Stimulated activated memory B cell treated with anti-CD40 and anti-IgM and Interleukin-4, amounts not matched to agents 10 μg/mL and 1 μg/mL and 100 μg/mL, for 72 hours (primary cell): ENCODE measurements at regions not wholly inside any gene's neighbourhood (a gene's known extent, or its start where the extent isn't known, plus 50 kb on each side); places are given as distances from the start of the nearest gene placed in this dataset.

ENCODE experiments used
- ATAC-seq: fragments of 150-1000 bp; cut with Tn5 transposase; 2 replicates; pipeline ENCODE4 v1.10.0; 2021
- H3K27ac Mint-ChIP-seq: one replicate; pipeline ENCODE4 v1.8.0; 2022; ENCODE audit warnings: mild to moderate bottlenecking, mixed read lengths
- H3K27me3 Mint-ChIP-seq: one replicate; pipeline ENCODE4 v1.8.0; 2022; ENCODE audit warnings: mixed read lengths
- H3K36me3 Mint-ChIP-seq: one replicate; pipeline ENCODE4 v1.8.0; 2022; ENCODE audit warnings: mixed read lengths
- H3K4me1 Mint-ChIP-seq: one replicate; pipeline ENCODE4 v1.8.0; 2022; ENCODE audit warnings: mixed read lengths
- H3K4me3 Mint-ChIP-seq: one replicate; pipeline ENCODE4 v1.8.0; 2022; ENCODE audit warnings: mild to moderate bottlenecking, moderate library complexity, mixed read lengths
- H3K9me3 Mint-ChIP-seq: one replicate; pipeline ENCODE4 v1.8.0; 2022; ENCODE audit warnings: mixed read lengths

GRCh38 chr4:63558709-63559108, 850.5 kb downstream of the TECRL start:
- no peak overlapping the region for H3K27ac Mint-ChIP-seq
- H3K27me3 Mint-ChIP-seq = no peaks in the 10 kb centered on the region
- H3K9me3 Mint-ChIP-seq = peaks cover 9% of the 10 kb centered on the region
- H3K36me3 Mint-ChIP-seq = no peaks in the 10 kb centered on the region
- H3K4me1 Mint-ChIP-seq = no peaks in the 10 kb centered on the region
- ATAC-seq = no peak
- H3K4me3 Mint-ChIP-seq = no peak overlapping the region

GRCh38 chr4:63556332-63556731, 852.9 kb downstream of the TECRL start:
- Mint-ChIP-seq H3K4me1 (no peaks in the 10 kb centered on the region), H3K4me3 (no peak overlapping the region), H3K27ac (no peak overlapping the region), H3K36me3 (no peaks in the 10 kb centered on the region), H3K9me3 (peaks cover 9% of the 10 kb centered on the region), H3K27me3 (no peaks in the 10 kb centered on the region)
- ATAC-seq = no peak

- H3K4me3 Mint-ChIP-seq = no peak overlapping the region
- no peak overlapping the region for H3K27ac Mint-ChIP-seq
- H3K36me3 Mint-ChIP-seq = no peaks in the 10 kb centered on the region
- no peak for ATAC-seq
- no peaks in the 10 kb centered on the region for H3K4me1 Mint-ChIP-seq
- peaks cover 6% of the 10 kb centered on the region for H3K9me3 Mint-ChIP-seq
- H3K27me3 Mint-ChIP-seq = no peaks in the 10 kb centered on the region
These were observed 856.1 kb downstream of the TECRL start for GRCh38 chr4:63553123-63553522.

- Mint-ChIP-seq H3K9me3 (peaks cover 6% of the 10 kb centered on the region), H3K36me3 (no peaks in the 10 kb centered on the region), H3K27me3 (no peaks in the 10 kb centered on the region), H3K4me1 (no peaks in the 10 kb centered on the region), H3K4me3 (no peak overlapping the region), H3K27ac (no peak overlapping the region)
- no peak for ATAC-seq
These were observed 867.4 kb downstream of the TECRL start for GRCh38 chr4:63541828-63542227.

GRCh38 chr4:63529581-63530337, 879.5 kb downstream of the TECRL start:
- H3K4me3 Mint-ChIP-seq = no peak overlapping the region
- no peaks in the 10 kb centered on the region for H3K36me3 Mint-ChIP-seq
- no peaks in the 10 kb centered on the region for H3K4me1 Mint-ChIP-seq

GRCh38 chr4:63528256-63528991, 880.8 kb downstream of the TECRL start:
- Mint-ChIP-seq H3K27ac (no peak overlapping the region), H3K27me3 (no peaks in the 10 kb centered on the region), H3K4me1 (no peaks in the 10 kb centered on the region), H3K9me3 (no peaks in the 10 kb centered on the region), H3K4me3 (no peak overlapping the region), H3K36me3 (no peaks in the 10 kb centered on the region)
- ATAC-seq = no peak

More at GRCh38 chr4:63529581-63530337, 879.5 kb downstream of the TECRL start:
- no peak overlapping the region for H3K27ac Mint-ChIP-seq
- ATAC-seq = no peak
- no peaks in the 10 kb centered on the region for H3K27me3 Mint-ChIP-seq
- no peaks in the 10 kb centered on the region for H3K9me3 Mint-ChIP-seq

- H3K9me3 Mint-ChIP-seq = peaks cover 4% of the 10 kb centered on the region
- no peaks in the 10 kb centered on the region for H3K36me3 Mint-ChIP-seq
These were observed 883.0 kb downstream of the TECRL start for GRCh38 chr4:63526251-63526650.

GRCh38 chr4:63524764-63525163, 884.5 kb downstream of the TECRL start:
- Mint-ChIP-seq H3K27ac (no peak overlapping the region), H3K9me3 (peaks cover 7% of the 10 kb centered on the region)
- no peak for ATAC-seq

More at GRCh38 chr4:63526251-63526650, 883.0 kb downstream of the TECRL start:
- no peaks in the 10 kb centered on the region for H3K27me3 Mint-ChIP-seq
- no peaks in the 10 kb centered on the region for H3K4me1 Mint-ChIP-seq
- ATAC-seq = no peak
- no peak overlapping the region for H3K27ac Mint-ChIP-seq
- no peak overlapping the region for H3K4me3 Mint-ChIP-seq

GRCh38 chr4:63505714-63506460, 903.4 kb downstream of the TECRL start:
- no peaks in the 10 kb centered on the region for H3K36me3 Mint-ChIP-seq

More at GRCh38 chr4:63524764-63525163, 884.5 kb downstream of the TECRL start:
- Mint-ChIP-seq H3K36me3 (no peaks in the 10 kb centered on the region), H3K27me3 (no peaks in the 10 kb centered on the region), H3K4me3 (no peak overlapping the region), H3K4me1 (no peaks in the 10 kb centered on the region)

GRCh38 chr4:63493265-63493664, 916.0 kb downstream of the TECRL start:
- Mint-ChIP-seq H3K36me3 (no peaks in the 10 kb centered on the region), H3K9me3 (peaks cover 3% of the 10 kb centered on the region), H3K27ac (no peak overlapping the region), H3K4me3 (no peak overlapping the region), H3K4me1 (no peaks in the 10 kb centered on the region), H3K27me3 (no peaks in the 10 kb centered on the region)
- ATAC-seq = no peak

More at GRCh38 chr4:63505714-63506460, 903.4 kb downstream of the TECRL start:
- H3K27me3 Mint-ChIP-seq = no peaks in the 10 kb centered on the region
- H3K4me1 Mint-ChIP-seq = no peaks in the 10 kb centered on the region
- no peak for ATAC-seq
- H3K4me3 Mint-ChIP-seq = no peak overlapping the region
- peaks cover 12% of the 10 kb centered on the region for H3K9me3 Mint-ChIP-seq
- H3K27ac Mint-ChIP-seq = no peak overlapping the region

GRCh38 chr4:63492515-63492914, 916.7 kb downstream of the TECRL start:
- no peaks in the 10 kb centered on the region for H3K9me3 Mint-ChIP-seq
- no peak overlapping the region for H3K4me3 Mint-ChIP-seq
- no peaks in the 10 kb centered on the region for H3K27me3 Mint-ChIP-seq
- ATAC-seq = no peak
- no peak overlapping the region for H3K27ac Mint-ChIP-seq
- H3K4me1 Mint-ChIP-seq = no peaks in the 10 kb centered on the region
- H3K36me3 Mint-ChIP-seq = no peaks in the 10 kb centered on the region

- ATAC-seq = no peak
- Mint-ChIP-seq H3K4me3 (no peak overlapping the region), H3K4me1 (no peaks in the 10 kb centered on the region), H3K36me3 (no peaks in the 10 kb centered on the region), H3K9me3 (peaks cover 10% of the 10 kb centered on the region), H3K27ac (no peak overlapping the region), H3K27me3 (no peaks in the 10 kb centered on the region)
These were observed 944.9 kb downstream of the TECRL start for GRCh38 chr4:63464393-63464792.

GRCh38 chr4:63460075-63460474, 949.2 kb downstream of the TECRL start:
- no peaks in the 10 kb centered on the region for H3K27me3 Mint-ChIP-seq
- no peak for ATAC-seq
- H3K36me3 Mint-ChIP-seq = no peaks in the 10 kb centered on the region
- no peaks in the 10 kb centered on the region for H3K4me1 Mint-ChIP-seq
- no peak overlapping the region for H3K4me3 Mint-ChIP-seq
- peaks cover 7% of the 10 kb centered on the region for H3K9me3 Mint-ChIP-seq
- H3K27ac Mint-ChIP-seq = no peak overlapping the region

GRCh38 chr4:63459329-63459728, 949.9 kb downstream of the TECRL start:
- Mint-ChIP-seq H3K4me3 (no peak overlapping the region), H3K27ac (no peak overlapping the region), H3K4me1 (no peaks in the 10 kb centered on the region), H3K27me3 (no peaks in the 10 kb centered on the region), H3K9me3 (peaks cover 7% of the 10 kb centered on the region), H3K36me3 (no peaks in the 10 kb centered on the region)
- ATAC-seq = no peak

GRCh38 chr4:63458010-63458409, 951.2 kb downstream of the TECRL start:
- no peaks in the 10 kb centered on the region for H3K27me3 Mint-ChIP-seq
- no peaks in the 10 kb centered on the region for H3K36me3 Mint-ChIP-seq
- H3K4me3 Mint-ChIP-seq = no peak overlapping the region
- no peak for ATAC-seq
- peaks cover 7% of the 10 kb centered on the region for H3K9me3 Mint-ChIP-seq
- no peak overlapping the region for H3K27ac Mint-ChIP-seq
- H3K4me1 Mint-ChIP-seq = no peaks in the 10 kb centered on the region
